DND-41 (cell line): ENCODE measurements at regions not wholly inside any gene's neighbourhood (a gene's known extent, or its start where the extent isn't known, plus 50 kb on each side); places are given as distances from the start of the nearest gene placed in this dataset.

Experiments
- CTCF ChIP-seq: IDR thresholded peaks from 2 replicates; pipeline ENCODE4 v1.5.1; 2012; ENCODE audit warnings: borderline replicate concordance, low read length, moderate library complexity, mild to moderate bottlenecking; ENCODE audit not compliant: poor library complexity, severe bottlenecking; ENCODE audit errors: extremely low read depth
- EZH2 ChIP-seq: IDR thresholded peaks from 3 replicates; pipeline ENCODE4 v1.6.1; 2012; ENCODE audit warnings: borderline replicate concordance, low read depth, mild to moderate bottlenecking, moderate library complexity, low read length, inconsistent platforms; ENCODE audit not compliant: severe bottlenecking

GRCh38 chr18:73535189-73535588 lies 612.4 kb downstream of the FBXO15 start:
- TF ChIP-seq CTCF (no peak), EZH2 (no peak)
